ENCODE measurements at regions not wholly inside any gene's neighbourhood (a gene's known extent, or its start where the extent isn't known, plus 50 kb on each side); places are given as distances from the start of the nearest gene placed in this dataset.

- TF ChIP-seq CTCF (IDR thresholded peaks at IDR 0.05; ENCODE audit: poor library complexity) (no peak), EZH2phosphoT487 (IDR thresholded peaks at IDR 0.05; ENCODE audit: low read depth, severe bottlenecking, unreplicated experiment) (no peak)
These were observed 459.2 kb upstream of the ALCAM start for GRCh38 chr3:104907507-104907906.
